Neural crest cell (in vitro differentiated cells): ENCODE measurements at regions not wholly inside any gene's neighbourhood (a gene's known extent, or its start where the extent isn't known, plus 50 kb on each side); places are given as distances from the start of the nearest gene placed in this dataset.
A peak's percentile ranks its signal among the peaks of the same experiment; 100 is the strongest.

ENCODE experiments used
- DNase-seq: peaks from one replicate; pipeline ENCODE4 v3.0.0; 2021; ENCODE audit warnings: low read depth, mixed read lengths, low spot score
- H3K27ac Mint-ChIP-seq: one replicate; pipeline ENCODE4 v1.8.0; 2021; ENCODE audit warnings: mild to moderate bottlenecking, mixed read lengths; ENCODE audit not compliant: unreplicated experiment
- H3K27me3 Mint-ChIP-seq: 2 replicates; pipeline ENCODE4 v1.8.0; 2021; ENCODE audit warnings: low read depth, mild to moderate bottlenecking, mixed read lengths
- H3K36me3 Mint-ChIP-seq: 2 replicates; pipeline ENCODE4 v1.8.0; 2021; ENCODE audit warnings: low read depth, mild to moderate bottlenecking, mixed read lengths
- H3K4me1 Mint-ChIP-seq: 2 replicates; pipeline ENCODE4 v1.8.0; 2021; ENCODE audit warnings: mixed read lengths
- H3K4me3 Mint-ChIP-seq: one replicate; pipeline ENCODE4 v1.8.0; 2021; ENCODE audit warnings: mild to moderate bottlenecking, mixed read lengths
- H3K9me3 Mint-ChIP-seq: 2 replicates; pipeline ENCODE4 v1.8.0; 2021; ENCODE audit warnings: mixed read lengths
- CTCF ChIP-seq: fragments of 200-600 bp; sonication (generic); conservative IDR thresholded peaks from 2 replicates; pipeline ENCODE4 v1.5.0; 2021; ENCODE audit warnings: antibody characterized with exemption, mild to moderate bottlenecking

- Mint-ChIP-seq H3K36me3 (no peaks in the 10 kb centered on the region), H3K27ac (no peak overlapping the region), H3K9me3 (peaks cover 3% of the 10 kb centered on the region), H3K27me3 (no peaks in the 10 kb centered on the region), H3K4me3 (no peak overlapping the region), H3K4me1 (no peaks in the 10 kb centered on the region)
- no peak for TF ChIP-seq CTCF
- DNase-seq = no peak
These were observed 350.1 kb downstream of the HGF start for GRCh38 chr7:81419731-81420130.

- TF ChIP-seq CTCF = no peak
- Mint-ChIP-seq H3K27ac (peak overlapping the region; percentile 4), H3K9me3 (peaks cover 4% of the 10 kb centered on the region), H3K4me1 (no peaks in the 10 kb centered on the region), H3K36me3 (no peaks in the 10 kb centered on the region), H3K4me3 (no peak overlapping the region), H3K27me3 (no peaks in the 10 kb centered on the region)
- DNase-seq = no peak
These were observed 353.2 kb downstream of the HGF start for GRCh38 chr7:81416659-81417058.

- no peak for TF ChIP-seq CTCF
- no peak for DNase-seq
- peaks cover 9% of the 10 kb centered on the region for H3K9me3 Mint-ChIP-seq
- H3K27ac Mint-ChIP-seq = no peak overlapping the region
- no peaks in the 10 kb centered on the region for H3K4me1 Mint-ChIP-seq
- no peaks in the 10 kb centered on the region for H3K27me3 Mint-ChIP-seq
- H3K4me3 Mint-ChIP-seq = no peak overlapping the region
- H3K36me3 Mint-ChIP-seq = no peaks in the 10 kb centered on the region
These were observed 354.7 kb downstream of the HGF start for GRCh38 chr7:81415181-81415580.

- no peaks in the 10 kb centered on the region for H3K36me3 Mint-ChIP-seq
- H3K4me1 Mint-ChIP-seq = no peaks in the 10 kb centered on the region
- no peak for TF ChIP-seq CTCF
- H3K27ac Mint-ChIP-seq = no peak overlapping the region
- H3K27me3 Mint-ChIP-seq = no peaks in the 10 kb centered on the region
- no peak overlapping the region for H3K4me3 Mint-ChIP-seq
- H3K9me3 Mint-ChIP-seq = peaks cover 9% of the 10 kb centered on the region
- DNase-seq = no peak
These were observed 355.4 kb downstream of the HGF start for GRCh38 chr7:81414411-81414810.

GRCh38 chr7:81410471-81411117 is 359.3 kb downstream of the HGF start:
- no peak overlapping the region for H3K4me3 Mint-ChIP-seq

More at GRCh38 chr7:81410471-81411117, 359.3 kb downstream of the HGF start:
- H3K9me3 Mint-ChIP-seq = peaks cover 9% of the 10 kb centered on the region
- H3K36me3 Mint-ChIP-seq = no peaks in the 10 kb centered on the region
- TF ChIP-seq CTCF = no peak
- H3K4me1 Mint-ChIP-seq = no peaks in the 10 kb centered on the region
- H3K27ac Mint-ChIP-seq = no peak overlapping the region
- no peak for DNase-seq
- H3K27me3 Mint-ChIP-seq = no peaks in the 10 kb centered on the region
